H1 (cell line): ENCODE measurements at regions not wholly inside any gene's neighbourhood (a gene's known extent, or its start where the extent isn't known, plus 50 kb on each side); places are given as distances from the start of the nearest gene placed in this dataset.
"Not testable (repeated sequence)": the region's sequence is repeated elsewhere in the genome, so short reads cannot be mapped to it uniquely, and the experiment has no call there.

ENCODE experiments used
- CTCF ChIA-PET: fragments of 300-600 bp; sonication (Branson Sonifier 250); formaldehyde crosslinking; loops from one replicate; lab custom pipeline; 2021; ENCODE audit not compliant: partially characterized antibody; lab: Charles Lee
- POLR2A ChIA-PET: fragments of 300-600 bp; sonication (Branson Sonifier 250); formaldehyde crosslinking; loops from one replicate; lab custom pipeline; 2021; ENCODE audit warnings: inconsistent platforms; ENCODE audit not compliant: partially characterized antibody; lab: Charles Lee
- DNase-seq, 2 experiments: peaks; one replicate each; pipeline versions ENCODE4 v3.0.0 to v3.0.0-alpha.2; 2010 to 2022; ENCODE audit warnings: low spot score in 2 of 2, low read depth in 1 of 2, mixed read lengths in 1 of 2
- FAIRE-seq: peaks from 2 replicates; lab custom pipeline; 2011; peaks lifted over from hg19 to GRCh38; lab: Jason Lieb, UNC
- H2AFZ ChIP-seq: 2 replicates; pipeline ENCODE4 v1.8.1; 2012; ENCODE audit warnings: low read length, inconsistent platforms
- H2AK5ac ChIP-seq: 2 replicates; pipeline ENCODE4 v1.6.1; 2013; ENCODE audit warnings: low read depth, low read length
- H2BK120ac ChIP-seq: replicated peaks from 2 replicates; pipeline ENCODE3; 2013; ENCODE audit warnings: low read depth, low read length, inconsistent platforms
- H2BK12ac ChIP-seq: 2 replicates; pipeline ENCODE4 v1.6.1; 2013; ENCODE audit warnings: low read depth, low read length
- H2BK15ac ChIP-seq: 2 replicates; pipeline ENCODE4 v1.6.1; 2013; ENCODE audit warnings: low read length
- H2BK20ac ChIP-seq: 2 replicates; pipeline ENCODE4 v1.6.1; 2013; ENCODE audit warnings: low read length
- H2BK5ac ChIP-seq: 2 replicates; pipeline ENCODE4 v1.6.1; 2013; ENCODE audit warnings: low read depth, low read length
- H3K14ac ChIP-seq: 2 replicates; pipeline ENCODE4 v1.6.1; 2013; ENCODE audit warnings: inconsistent platforms; ENCODE audit not compliant: insufficient read length
- H3K18ac ChIP-seq: 2 replicates; pipeline ENCODE4 v1.6.1; 2013; ENCODE audit warnings: low read length; ENCODE audit errors: extremely low read depth
- H3K23ac ChIP-seq: 2 replicates; pipeline ENCODE4 v1.6.1; 2013; ENCODE audit warnings: inconsistent platforms; ENCODE audit not compliant: insufficient read length
- H3K23me2 ChIP-seq: 2 replicates; pipeline ENCODE4 v1.6.1; 2013; ENCODE audit warnings: low read depth, low read length
- H3K27ac ChIP-seq: 2 replicates; pipeline ENCODE4 v1.6.1; 2011; ENCODE audit warnings: low read depth, low read length, inconsistent platforms
- H3K27me3 ChIP-seq, 4 experiments: replicated peaks in 1 of 4; 1 replicate in 1 of 4; 2 replicates in 3 of 4; pipeline versions ENCODE4 v1.6.1 to v1.8.1; 2011 to 2013; ENCODE audit warnings: low read length in 3 of 4, mild to moderate bottlenecking in 3 of 4, inconsistent platforms in 2 of 4, mixed read lengths in 2 of 4, moderate library complexity in 1 of 4; ENCODE audit not compliant: control insufficient read depth in 3 of 4, insufficient read depth in 3 of 4; ENCODE audit errors: extremely low read depth in 1 of 4
- H3K36me3 ChIP-seq, 4 experiments: 2 replicates each; pipeline versions ENCODE4 v1.6.1 to v1.8.1; 2011 to 2013; ENCODE audit warnings: mild to moderate bottlenecking in 4 of 4, low read length in 3 of 4, moderate library complexity in 2 of 4, control low read depth in 1 of 4, inconsistent platforms in 1 of 4; ENCODE audit not compliant: insufficient read depth in 4 of 4, control insufficient read depth in 2 of 4
- H3K4ac ChIP-seq: replicated peaks from 2 replicates; pipeline ENCODE3; 2013; ENCODE audit warnings: low read length, low read depth, mixed read lengths, inconsistent platforms; ENCODE audit not compliant: insufficient read length
- H3K4me1 ChIP-seq, 4 experiments: replicated peaks in 1 of 4; 1 replicate in 1 of 4; 2 replicates in 3 of 4; pipeline versions ENCODE4 v1.6.1 to v1.8.1; 2011 to 2013; ENCODE audit warnings: low read length in 3 of 4, inconsistent platforms in 2 of 4, mixed read lengths in 1 of 4; ENCODE audit not compliant: insufficient read depth in 4 of 4, control insufficient read depth in 3 of 4
- H3K4me2 ChIP-seq, 2 experiments: 2 replicates each; pipeline versions ENCODE4 v1.6.1 to v1.8.1; 2011 to 2013; ENCODE audit warnings: low read depth in 2 of 2, low read length in 2 of 2, control low read depth in 1 of 2, inconsistent platforms in 1 of 2, mild to moderate bottlenecking in 1 of 2; ENCODE audit not compliant: insufficient read depth in 1 of 2
- H3K4me3 ChIP-seq, 4 experiments: fragments of 200-600, 300-600 bp in 1 of 4; sonication (generic), shearing (Covaris generic), sonication (Bioruptor Twin) in 1 of 4; 2 replicates each; pipeline versions ENCODE4 v1.5.1 to v1.8.1; 2011 to 2016; ENCODE audit warnings: low read length in 4 of 4, low read depth in 3 of 4, control low read depth in 2 of 4, inconsistent platforms in 2 of 4, mild to moderate bottlenecking in 2 of 4, mixed read lengths in 1 of 4, moderate library complexity in 1 of 4; ENCODE audit not compliant: insufficient read depth in 2 of 4; ENCODE audit errors: extremely low read depth in 1 of 4
- H3K56ac ChIP-seq: replicated peaks from 2 replicates; pipeline ENCODE3; 2013; ENCODE audit warnings: low read depth, mild to moderate bottlenecking, mixed read lengths, low read length, inconsistent platforms; ENCODE audit not compliant: insufficient read length
- H3K79me1 ChIP-seq: 2 replicates; pipeline ENCODE4 v1.6.1; 2013; ENCODE audit warnings: low read depth, low read length, control low read depth
- H3K79me2 ChIP-seq, 2 experiments: 2 replicates each; pipeline versions ENCODE4 v1.6.1 to v1.8.1; 2012 to 2013; ENCODE audit warnings: low read length in 2 of 2, mild to moderate bottlenecking in 2 of 2, inconsistent platforms in 1 of 2; ENCODE audit not compliant: insufficient read depth in 2 of 2, control insufficient read depth in 1 of 2
- H3K9ac ChIP-seq, 4 experiments: replicated peaks in 1 of 4; 1 replicate in 1 of 4; 2 replicates in 3 of 4; pipeline versions ENCODE4 v1.6.1 to v1.8.1; 2011 to 2013; ENCODE audit warnings: low read depth in 3 of 4, low read length in 3 of 4, control low read depth in 2 of 4, mild to moderate bottlenecking in 2 of 4, moderate library complexity in 2 of 4, inconsistent platforms in 1 of 4; ENCODE audit errors: extremely low read depth in 1 of 4
- H3K9me3 ChIP-seq, 2 experiments: 2 replicates each; pipeline versions ENCODE4 v1.6.1 to v1.8.1; 2012 to 2013; ENCODE audit warnings: mild to moderate bottlenecking in 2 of 2, moderate library complexity in 2 of 2, control low read depth in 1 of 2, inconsistent platforms in 1 of 2, low read depth in 1 of 2, low read length in 1 of 2, mixed read lengths in 1 of 2; ENCODE audit not compliant: insufficient read depth in 2 of 2
- H4K20me1 ChIP-seq, 2 experiments: replicated peaks in 1 of 2; 2 replicates each; pipeline versions ENCODE3 to v1.8.1; 2011 to 2013; ENCODE audit warnings: inconsistent platforms in 2 of 2, low read length in 2 of 2, mild to moderate bottlenecking in 1 of 2; ENCODE audit not compliant: insufficient read depth in 2 of 2, control insufficient read depth in 1 of 2
- H4K5ac ChIP-seq: 2 replicates; pipeline ENCODE4 v1.6.1; 2013; ENCODE audit warnings: low read length, low read depth, mixed read lengths, inconsistent platforms; ENCODE audit not compliant: insufficient read length
- H4K8ac ChIP-seq: 2 replicates; pipeline ENCODE4 v1.8.0; 2013; ENCODE audit warnings: mild to moderate bottlenecking, moderate library complexity, low read length, inconsistent platforms; ENCODE audit not compliant: insufficient read depth; ENCODE audit errors: extremely low read depth
- H4K91ac ChIP-seq: replicated peaks from 2 replicates; pipeline ENCODE3; 2013; ENCODE audit warnings: low read length, mixed read lengths, inconsistent platforms; ENCODE audit not compliant: insufficient read length
- WGBS, 2 experiments: shearing (Covaris generic) in 1 of 2; methylation state at CpG; one replicate each; pipeline versions ENCODE4 v1.1.6 to v1.1.7; 2013 to 2015; ENCODE audit warnings: low lambda C conversion rate in 2 of 2, mixed read lengths in 2 of 2, inconsistent platforms in 1 of 2, low coverage in 1 of 2, missing lambda C conversion rate in 1 of 2; ENCODE audit not compliant: insufficient replicate concordance in 2 of 2, insufficient coverage in 1 of 2, insufficient read length in 1 of 2; ENCODE audit errors: extremely low coverage in 1 of 2, missing lambda C conversion rate in 1 of 2; 5-methylcytosine and 5-hydroxymethylcytosine counted together

GRCh38 chr21:5117666-5118295 is 5403.6 kb upstream of the TPTE start:
- POLR2A ChIA-PET, H2AFZ ChIP-seq, H2BK20ac ChIP-seq, H3K18ac ChIP-seq, H3K9ac ChIP-seq, H4K5ac ChIP-seq, H3K79me2 ChIP-seq, H2BK5ac ChIP-seq, H3K4me1 ChIP-seq, H2AK5ac ChIP-seq, H3K23ac ChIP-seq, H4K20me1 ChIP-seq, H4K91ac ChIP-seq, H3K4me2 ChIP-seq, H3K27ac ChIP-seq, H3K14ac ChIP-seq, H2BK120ac ChIP-seq, H3K4me3 ChIP-seq, H4K8ac ChIP-seq, H2BK15ac ChIP-seq, H2BK12ac ChIP-seq, CTCF ChIA-PET, DNase-seq, H3K36me3 ChIP-seq, H3K9me3 ChIP-seq, H3K79me1 ChIP-seq, H3K4ac ChIP-seq, H3K56ac ChIP-seq, FAIRE-seq, H3K23me2 ChIP-seq, H3K27me3 ChIP-seq: not testable (repeated sequence)
- WGBS, 2 experiments: 100% methylated on average over 2 of the region's 17 CpGs; no CpG with 5 or more reads in 1 of the 2 experiments

DNA sequence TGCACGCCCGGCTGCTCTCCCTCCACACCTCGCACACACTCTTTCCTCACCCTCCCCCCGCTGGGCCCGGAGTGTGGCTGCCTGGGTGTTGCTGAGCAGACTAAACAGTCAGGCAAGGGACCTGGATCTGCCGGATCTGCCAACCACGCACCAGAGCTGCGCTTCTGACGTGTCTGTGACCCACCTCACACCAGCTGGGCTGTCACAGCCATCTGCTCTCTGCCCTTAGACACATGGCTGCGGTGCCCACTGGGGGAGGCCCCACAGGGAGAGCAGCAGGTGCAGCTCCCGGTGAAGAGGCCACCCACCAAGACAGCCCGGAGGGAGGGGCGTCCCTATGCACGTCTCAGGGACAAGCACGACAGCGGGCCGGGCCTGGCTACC is 5403.1 kb upstream of the TPTE start:
- H3K9ac ChIP-seq, H2BK20ac ChIP-seq, H3K9me3 ChIP-seq, POLR2A ChIA-PET, H3K79me1 ChIP-seq, H3K27me3 ChIP-seq, H2AFZ ChIP-seq, H4K91ac ChIP-seq, DNase-seq, H3K4me2 ChIP-seq, H3K23me2 ChIP-seq, H2BK5ac ChIP-seq, H3K18ac ChIP-seq, H3K79me2 ChIP-seq, H4K20me1 ChIP-seq, H3K36me3 ChIP-seq, H3K27ac ChIP-seq, FAIRE-seq, H4K5ac ChIP-seq, H3K4ac ChIP-seq, H3K23ac ChIP-seq, CTCF ChIA-PET, H2BK12ac ChIP-seq, H2BK15ac ChIP-seq, H3K4me1 ChIP-seq, H2BK120ac ChIP-seq, H2AK5ac ChIP-seq, H3K14ac ChIP-seq, H3K56ac ChIP-seq, H4K8ac ChIP-seq, H3K4me3 ChIP-seq: not testable (repeated sequence)
- no CpG with 5 or more reads among the region's 17 CpGs for whole genome bisulfite sequencing, 2 experiments
